Heart left ventricle (tissue), 16 donors: ENCODE measurements at regions not wholly inside any gene's neighbourhood (a gene's known extent, or its start where the extent isn't known, plus 50 kb on each side); places are given as distances from the start of the nearest gene placed in this dataset.

ENCODE experiments used
- ATAC-seq, 4 donors: fragments of 200-7000 bp; cut with Tn5 transposase; one replicate each; pipeline ENCODE4 v1.9.1; 2020 to 2022; ENCODE audit warnings: moderate library complexity in 4 of 4, mild to moderate bottlenecking in 3 of 4, moderate number of reproducible peaks in 1 of 4
- DNase-seq, 5 donors: peaks; one replicate each; pipeline ENCODE4 v3.0.0-alpha.2; 2020
- H3K27ac ChIP-seq, 12 donors: fragments of 200-600 bp; sonication (generic) in 4 of 12; one replicate each; pipeline versions ENCODE4 v1.5.0 to v1.8.0; 2016 to 2022; ENCODE audit warnings: mild to moderate bottlenecking in 2 of 12
- H3K27me3 ChIP-seq, 9 donors: fragments of 200-600 bp; sonication (generic) in 2 of 9; one replicate each; pipeline versions ENCODE4 v1.5.1 to v1.8.0; 2016 to 2022; ENCODE audit warnings: mild to moderate bottlenecking in 3 of 9
- H3K36me3 ChIP-seq, 9 donors: fragments of 200-600 bp; sonication (generic) in 2 of 9; one replicate each; pipeline versions ENCODE4 v1.5.0 to v1.8.0; 2018 to 2022; ENCODE audit warnings: mild to moderate bottlenecking in 2 of 9
- H3K4me1 ChIP-seq, 12 donors: fragments of 200-600 bp; sonication (generic) in 4 of 12; one replicate each; pipeline versions ENCODE4 v1.5.0 to v1.8.0; 2016 to 2022; ENCODE audit warnings: mild to moderate bottlenecking in 3 of 12
- H3K4me3 ChIP-seq, 12 donors: fragments of 200-600 bp; sonication (generic) in 4 of 12; one replicate each; pipeline versions ENCODE4 v1.5.0 to v1.8.0; 2017 to 2022; ENCODE audit warnings: mild to moderate bottlenecking in 9 of 12, moderate library complexity in 4 of 12
- H3K9me3 ChIP-seq, 12 donors: fragments of 200-600 bp; sonication (generic) in 4 of 12; one replicate each; pipeline versions ENCODE4 v1.5.0 to v1.8.0; 2016 to 2022; ENCODE audit warnings: mild to moderate bottlenecking in 1 of 12
- POLR2A ChIP-seq, 2 donors: fragments of 450-650 bp; IDR thresholded peaks; one replicate each; pipeline ENCODE4 v1.6.1; 2017; ENCODE audit warnings: antibody characterized with exemption in 2 of 2, mild to moderate bottlenecking in 2 of 2, moderate library complexity in 2 of 2
- WGBS, 4 donors: extraction: QIAGEN DNeasy Blood & Tissue Kit in 2 of 4; methylation state at CpG; one replicate each; pipeline versions ENCODE4 v1.1.5 to v1.1.7; 2013 to 2018; 5-methylcytosine and 5-hydroxymethylcytosine counted together
- intact Hi-C, 10 donors: fragments of 100-400 bp; cut with DNase I; formaldehyde crosslinking; loops; one replicate each; pipeline versions ENCODE4 v1.11.1 to v1.14.2; 2022
- TF ChIP-seq, protein P1 (sequence below), 12 donors: fragments of 200-600 bp; sonication (generic) in 4 of 12; IDR thresholded peaks; one replicate each; pipeline versions ENCODE4 v1.5.0 to v1.8.0; 2018 to 2022; ENCODE audit warnings: antibody characterized with exemption in 12 of 12, mild to moderate bottlenecking in 5 of 12
- donor health status: ischemic (EF 13 %, LVEDD 7.1; RV severe dilation, severe dysfunction).
- donor health status: healthy with polysubstance abuse.
- donor health status: DM: no; HTN: yes; CAD: no.
- donor health status: DM: no; HTN: no; CAD: no.
- donor health status: ischemic (EF 25% LVEDD 6.9; RV normal size, moderate dysfunction).
- donor health status: ischemic (EF 25% LVEDD 5.7; RV mildly dilated, moderate dysfunction).
- donor health status: healthy.
- donor health status: DM: yes; HTN: yes; CAD: no.
- donor health status: ischemic (EF 35%, LVEDD 5.7; RV mildly dilated, moderate dysfunction).
- donor health status: nonischemic (EF 11% LVEDD 7.7; RV severe dilation, severe dysfunction).
- donor health status: DM: yes; HTN: yes; CAD: no.
- donor health status: PGD.
- donor health status: ischemic (EF 29% LVEDD 5.4; RV normal size, mild dysfunction).
- donor health status: nonischemic (EF 23%, LVEDD 6.1; RV moderate dilation, normal function).

DNA sequence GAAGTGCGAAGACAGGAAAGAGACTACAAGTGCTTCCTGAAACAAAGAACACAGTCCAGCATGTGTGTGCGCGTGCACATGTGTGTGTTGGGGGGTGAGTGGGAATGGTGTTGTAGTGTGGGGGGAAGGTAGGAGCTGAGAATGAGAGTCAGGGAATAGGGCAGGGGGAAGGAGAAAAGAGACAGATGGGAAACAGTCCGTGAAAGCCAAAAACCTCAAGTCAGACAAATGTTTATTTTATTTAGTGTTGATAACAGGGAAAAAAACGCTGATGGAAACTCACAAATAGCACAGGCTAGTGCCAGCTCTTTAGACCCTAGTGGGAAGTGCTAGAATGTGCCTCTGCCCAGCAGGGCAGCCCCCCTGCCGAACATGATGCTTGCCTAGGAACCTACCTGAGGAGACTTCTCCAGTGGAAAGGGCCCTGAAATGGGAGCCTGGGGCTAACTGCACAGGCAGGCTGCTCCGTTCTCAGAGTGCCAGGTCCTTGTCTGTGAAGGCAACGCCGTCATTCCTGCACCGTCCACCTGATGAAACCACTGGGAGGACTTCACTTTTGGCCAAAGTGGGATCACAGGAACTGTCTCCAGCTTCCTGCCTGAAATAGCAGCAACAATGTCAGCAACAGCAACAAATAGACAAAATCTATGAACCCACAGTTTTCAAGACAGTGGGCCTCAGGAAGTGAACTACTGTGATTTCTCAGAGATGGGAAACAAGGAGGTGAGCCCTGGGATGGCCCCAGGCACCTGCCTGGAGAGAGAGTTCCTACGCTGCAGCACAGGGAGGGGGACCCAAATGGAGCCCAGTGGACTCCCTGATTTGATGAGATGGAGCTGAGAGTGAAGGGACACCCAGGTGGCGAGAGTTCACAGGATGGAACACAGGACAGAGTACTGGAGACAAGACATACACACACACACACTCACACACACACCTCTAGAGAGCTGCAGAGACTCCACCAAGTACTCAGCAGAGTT, 379.7 kb downstream of the RPS24 start:
- no peak for DNase-seq
- 62 to 70% (median 65%) methylated on average over 12 of the region's 12 CpGs for WGBS, 4 donors
- H3K4me1 ChIP-seq, result peaks cover 0 to 23% (median 9%) of the 10 kb centered on the region in 12 donors
- H3K27ac ChIP-seq, result no peak overlapping the region
- intact Hi-C loops, result no loop called here
- H3K36me3 ChIP-seq, result no peaks in the 10 kb centered on the region
- H3K9me3 ChIP-seq, result no peaks in the 10 kb centered on the region
- TF ChIP-seq POLR2A (IDR thresholded peaks at IDR 0.05), result no peak
- TF ChIP-seq, protein P1, sequence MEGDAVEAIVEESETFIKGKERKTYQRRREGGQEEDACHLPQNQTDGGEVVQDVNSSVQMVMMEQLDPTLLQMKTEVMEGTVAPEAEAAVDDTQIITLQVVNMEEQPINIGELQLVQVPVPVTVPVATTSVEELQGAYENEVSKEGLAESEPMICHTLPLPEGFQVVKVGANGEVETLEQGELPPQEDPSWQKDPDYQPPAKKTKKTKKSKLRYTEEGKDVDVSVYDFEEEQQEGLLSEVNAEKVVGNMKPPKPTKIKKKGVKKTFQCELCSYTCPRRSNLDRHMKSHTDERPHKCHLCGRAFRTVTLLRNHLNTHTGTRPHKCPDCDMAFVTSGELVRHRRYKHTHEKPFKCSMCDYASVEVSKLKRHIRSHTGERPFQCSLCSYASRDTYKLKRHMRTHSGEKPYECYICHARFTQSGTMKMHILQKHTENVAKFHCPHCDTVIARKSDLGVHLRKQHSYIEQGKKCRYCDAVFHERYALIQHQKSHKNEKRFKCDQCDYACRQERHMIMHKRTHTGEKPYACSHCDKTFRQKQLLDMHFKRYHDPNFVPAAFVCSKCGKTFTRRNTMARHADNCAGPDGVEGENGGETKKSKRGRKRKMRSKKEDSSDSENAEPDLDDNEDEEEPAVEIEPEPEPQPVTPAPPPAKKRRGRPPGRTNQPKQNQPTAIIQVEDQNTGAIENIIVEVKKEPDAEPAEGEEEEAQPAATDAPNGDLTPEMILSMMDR (IDR thresholded peaks at IDR 0.05), result no peak
- ATAC-seq, result no peak
- no peaks in the 10 kb centered on the region for H3K27me3 ChIP-seq
- no peak overlapping the region for H3K4me3 ChIP-seq

- Histone ChIP-seq H3K9me3 (no peaks in the 10 kb centered on the region), H3K27me3 (no peaks in the 10 kb centered on the region), H3K4me1 (peaks cover 0 to 14% (median under 1%) of the 10 kb centered on the region in 12 donors), H3K4me3 (no peak overlapping the region), H3K27ac (no peak overlapping the region), H3K36me3 (no peaks in the 10 kb centered on the region)
- TF ChIP-seq, protein P1 (IDR thresholded peaks at IDR 0.05), result no peak
- TF ChIP-seq POLR2A (IDR thresholded peaks at IDR 0.05), result no peak
- 89 to 93% (median 91%) methylated on average over 4 of the region's 4 CpGs for WGBS, 4 donors
- intact Hi-C loops, result no loop called here
- ATAC-seq (no peak), DNase-seq (no peak)
These were observed 380.7 kb downstream of the RPS24 start for GRCh38 chr10:78414380-78414779.

- TF ChIP-seq, protein P1 (IDR thresholded peaks at IDR 0.05), result no peak
- TF ChIP-seq POLR2A (IDR thresholded peaks at IDR 0.05), result no peak
- DNase-seq (no peak), ATAC-seq (no peak)
- WGBS, 4 donors, result 91 to 94% (median 92%) methylated on average over 1 of the region's 1 CpG
- Histone ChIP-seq H3K4me1 (peaks cover 0 to 14% (median 0%) of the 10 kb centered on the region in 12 donors), H3K27me3 (no peaks in the 10 kb centered on the region), H3K4me3 (no peak overlapping the region), H3K36me3 (no peaks in the 10 kb centered on the region), H3K9me3 (no peaks in the 10 kb centered on the region), H3K27ac (no peak overlapping the region)
- intact Hi-C loops, result no loop called here
These were observed 381.4 kb downstream of the RPS24 start for GRCh38 chr10:78415111-78415510.
